Cardiac muscle cell (in vitro differentiated cells and primary cell): ENCODE measurements at regions not wholly inside any gene's neighbourhood (a gene's known extent, or its start where the extent isn't known, plus 50 kb on each side); places are given as distances from the start of the nearest gene placed in this dataset.
A peak's percentile ranks its signal among the peaks of the same experiment; 100 is the strongest.

Source experiments
- DNase-seq, 2 donors: peaks; one replicate each; pipeline versions ENCODE4 v3.0.0 to v3.0.0-alpha.2; 2010 to 2017; ENCODE audit warnings: low read depth in 1 of 2, low spot score in 1 of 2
- H3K27ac ChIP-seq: fragments of 200-600 bp; sonication (generic); 2 replicates; pipeline ENCODE4 v1.5.1; 2016
- H3K27me3 ChIP-seq: fragments of 200-600 bp; sonication (generic); 2 replicates; pipeline ENCODE4 v1.6.0; 2016; ENCODE audit warnings: control low read depth
- H3K36me3 ChIP-seq: fragments of 200-600 bp; sonication (generic); 2 replicates; pipeline ENCODE4 v1.5.1; 2016; ENCODE audit warnings: control low read depth
- H3K4me1 ChIP-seq: fragments of 200-600 bp; sonication (generic); 2 replicates; pipeline ENCODE4 v1.8.1; 2017; ENCODE audit warnings: low read depth, mild to moderate bottlenecking, mixed run types
- H3K4me3 ChIP-seq: fragments of 200-600 bp; sonication (generic); 2 replicates; pipeline ENCODE4 v1.5.1; 2016; ENCODE audit warnings: mild to moderate bottlenecking
- H3K9me3 ChIP-seq: fragments of 200-600 bp; sonication (generic); 2 replicates; pipeline ENCODE4 v1.5.1; 2017; ENCODE audit warnings: low read depth, mild to moderate bottlenecking, control low read depth
- TF ChIP-seq, protein P1 (sequence below): IDR thresholded peaks from 2 replicates; pipeline ENCODE4 v1.5.1; 2012; ENCODE audit warnings: low read depth, mild to moderate bottlenecking, low read length

DNA sequence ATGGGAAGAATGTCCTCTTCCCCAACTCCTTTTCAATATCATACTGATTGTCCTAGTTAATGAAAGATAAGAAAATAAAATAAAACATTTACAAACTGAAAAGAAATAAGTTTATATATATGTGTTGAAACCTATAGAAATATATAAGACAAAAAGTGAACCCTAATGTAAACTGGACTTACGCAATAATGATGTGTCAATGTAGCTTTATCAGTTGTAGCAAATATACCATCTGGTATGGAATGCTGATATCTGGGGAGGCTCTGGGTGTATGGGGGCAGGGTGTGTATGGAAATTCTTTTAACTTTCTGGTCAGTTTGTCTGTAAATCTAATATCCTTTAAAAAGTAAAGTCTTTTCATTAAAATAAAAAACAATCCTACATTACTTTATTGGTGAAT, 603.9 kb downstream of the DMRTA1 start:
- no peaks in the 10 kb centered on the region for H3K36me3 ChIP-seq
- no peak for DNase-seq
- H3K4me1 ChIP-seq: no peaks in the 10 kb centered on the region
- H3K27me3 ChIP-seq: no peaks in the 10 kb centered on the region
- H3K9me3 ChIP-seq: no peaks in the 10 kb centered on the region
- no peak overlapping the region for H3K4me3 ChIP-seq
- TF ChIP-seq, protein P1, sequence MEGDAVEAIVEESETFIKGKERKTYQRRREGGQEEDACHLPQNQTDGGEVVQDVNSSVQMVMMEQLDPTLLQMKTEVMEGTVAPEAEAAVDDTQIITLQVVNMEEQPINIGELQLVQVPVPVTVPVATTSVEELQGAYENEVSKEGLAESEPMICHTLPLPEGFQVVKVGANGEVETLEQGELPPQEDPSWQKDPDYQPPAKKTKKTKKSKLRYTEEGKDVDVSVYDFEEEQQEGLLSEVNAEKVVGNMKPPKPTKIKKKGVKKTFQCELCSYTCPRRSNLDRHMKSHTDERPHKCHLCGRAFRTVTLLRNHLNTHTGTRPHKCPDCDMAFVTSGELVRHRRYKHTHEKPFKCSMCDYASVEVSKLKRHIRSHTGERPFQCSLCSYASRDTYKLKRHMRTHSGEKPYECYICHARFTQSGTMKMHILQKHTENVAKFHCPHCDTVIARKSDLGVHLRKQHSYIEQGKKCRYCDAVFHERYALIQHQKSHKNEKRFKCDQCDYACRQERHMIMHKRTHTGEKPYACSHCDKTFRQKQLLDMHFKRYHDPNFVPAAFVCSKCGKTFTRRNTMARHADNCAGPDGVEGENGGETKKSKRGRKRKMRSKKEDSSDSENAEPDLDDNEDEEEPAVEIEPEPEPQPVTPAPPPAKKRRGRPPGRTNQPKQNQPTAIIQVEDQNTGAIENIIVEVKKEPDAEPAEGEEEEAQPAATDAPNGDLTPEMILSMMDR: no peak
- no peak overlapping the region for H3K27ac ChIP-seq

DNA sequence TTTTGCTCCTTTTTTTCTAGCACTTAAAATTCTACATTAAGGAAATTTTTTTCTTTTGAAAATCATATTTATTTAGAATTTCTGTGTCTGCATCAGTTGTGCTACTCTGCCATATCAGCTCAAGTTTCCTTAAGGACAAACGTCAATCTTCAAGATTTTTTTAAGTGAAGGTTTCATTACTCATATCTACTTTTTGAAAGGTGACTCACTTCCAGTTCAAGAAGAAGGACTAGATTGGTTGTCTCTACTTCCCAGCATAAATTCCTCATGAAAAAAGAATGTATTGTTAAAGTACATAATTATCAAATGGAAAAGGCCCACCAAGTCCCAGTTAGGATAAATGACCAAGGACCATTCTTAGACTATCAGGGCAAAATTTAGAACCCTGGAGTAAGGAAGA, 626.5 kb downstream of the DMRTA1 start:
- H3K27me3 ChIP-seq: no peaks in the 10 kb centered on the region
- no peaks in the 10 kb centered on the region for H3K4me1 ChIP-seq
- DNase-seq: no peak
- H3K36me3 ChIP-seq: no peaks in the 10 kb centered on the region
- H3K27ac ChIP-seq: no peak overlapping the region
- TF ChIP-seq, protein P1: no peak
- H3K4me3 ChIP-seq: no peak overlapping the region
- no peaks in the 10 kb centered on the region for H3K9me3 ChIP-seq

DNA sequence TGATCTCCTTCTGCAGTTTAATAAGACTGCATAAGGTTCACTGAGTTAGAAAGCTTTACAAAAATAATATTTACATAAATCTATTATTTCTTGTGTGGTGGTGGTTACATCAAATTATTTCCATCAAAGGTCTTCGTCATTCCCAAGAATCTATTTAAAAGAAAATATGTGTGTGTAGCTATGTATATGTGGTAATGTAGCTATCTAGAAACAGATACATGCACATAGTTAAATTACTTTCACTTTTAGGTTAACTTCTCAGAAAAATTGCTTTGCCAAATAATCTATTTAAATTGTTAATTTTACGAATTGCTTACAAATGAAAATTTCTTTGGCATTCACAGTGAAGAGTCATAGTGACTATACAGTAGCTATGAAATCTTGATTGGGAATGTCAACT, 633.2 kb downstream of the DMRTA1 start:
- DNase-seq: no peak
- Histone ChIP-seq H3K4me3 (no peak overlapping the region), H3K27me3 (no peaks in the 10 kb centered on the region), H3K4me1 (no peaks in the 10 kb centered on the region), H3K9me3 (no peaks in the 10 kb centered on the region), H3K36me3 (no peaks in the 10 kb centered on the region), H3K27ac (no peak overlapping the region)
- TF ChIP-seq, protein P1: no peak

DNA sequence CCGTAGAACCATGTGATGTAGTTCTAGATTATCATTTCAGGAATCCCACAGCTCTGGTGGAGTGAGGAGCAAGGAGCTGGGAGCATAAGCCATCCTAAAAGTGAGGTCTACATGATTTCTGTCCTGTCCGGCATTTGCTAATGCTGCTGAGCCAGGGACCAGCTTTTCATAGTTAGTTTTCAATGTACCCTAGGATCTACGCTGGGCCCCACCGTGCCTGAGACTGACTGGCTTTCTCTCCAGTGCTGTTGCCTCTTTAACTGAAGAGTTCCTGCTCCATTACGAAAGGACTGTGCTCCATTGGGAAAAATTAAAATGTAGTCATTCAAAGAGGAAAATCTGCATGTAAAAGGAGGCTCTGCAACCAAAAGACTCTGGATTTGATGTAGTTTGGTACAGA, 634.8 kb downstream of the DMRTA1 start:
- Histone ChIP-seq H3K4me1 (no peaks in the 10 kb centered on the region), H3K4me3 (no peak overlapping the region), H3K27ac (no peak overlapping the region), H3K36me3 (no peaks in the 10 kb centered on the region), H3K9me3 (no peaks in the 10 kb centered on the region), H3K27me3 (no peaks in the 10 kb centered on the region)
- TF ChIP-seq, protein P1: no peak
- DNase-seq: no peak

DNA sequence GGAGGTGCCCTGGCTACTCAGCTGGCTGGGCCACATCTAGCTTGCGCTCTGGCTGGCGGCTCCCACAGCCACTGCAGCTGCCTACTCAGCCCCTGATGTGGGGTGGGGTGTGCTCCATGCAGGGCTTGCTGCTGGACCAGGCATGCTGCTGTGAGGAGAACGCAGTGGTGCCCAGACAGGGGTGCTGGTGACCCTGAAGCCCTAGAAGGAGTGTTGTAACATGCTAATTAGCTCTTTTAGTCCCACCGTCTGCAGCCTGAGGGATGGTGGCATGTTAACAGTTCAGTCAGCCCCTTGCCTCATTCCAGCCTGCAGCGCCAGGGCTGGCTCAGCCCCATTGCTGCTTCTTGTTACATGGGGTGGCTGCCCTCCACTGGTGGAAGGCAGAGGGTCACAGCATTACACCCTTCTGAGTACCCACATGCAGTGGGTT, 642.3 kb downstream of the DMRTA1 start:
- Histone ChIP-seq H3K9me3 (no peaks in the 10 kb centered on the region), H3K4me1 (no peaks in the 10 kb centered on the region), H3K27me3 (no peaks in the 10 kb centered on the region), H3K4me3 (no peak overlapping the region), H3K27ac (no peak overlapping the region), H3K36me3 (no peaks in the 10 kb centered on the region)
- TF ChIP-seq, protein P1: no peak
- peak in 1 of 2 donors; percentile 51 for DNase-seq

DNA sequence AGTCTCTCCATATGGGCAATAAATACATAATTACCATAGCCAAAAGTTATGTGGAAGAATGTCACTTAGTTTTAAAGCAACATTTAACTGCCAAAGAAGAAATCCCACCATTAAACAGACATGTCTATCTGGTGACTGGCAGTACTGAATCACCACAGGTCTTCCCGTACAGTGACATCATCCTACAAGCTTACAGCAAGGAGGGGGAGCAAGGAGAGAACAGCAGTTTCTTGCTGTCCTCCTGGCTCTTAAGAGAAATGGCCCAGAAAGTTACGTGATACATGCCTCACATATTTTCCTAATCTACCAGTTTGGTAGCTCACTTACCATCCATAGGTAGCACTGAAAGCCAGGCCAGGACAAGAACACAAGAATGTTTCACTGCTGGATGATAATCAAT, 671.0 kb downstream of the DMRTA1 start:
- Histone ChIP-seq H3K4me3 (no peak overlapping the region), H3K4me1 (no peaks in the 10 kb centered on the region), H3K27ac (no peak overlapping the region), H3K9me3 (no peaks in the 10 kb centered on the region), H3K36me3 (no peaks in the 10 kb centered on the region), H3K27me3 (no peaks in the 10 kb centered on the region)
- peak in 1 of 2 donors; percentile 8 for DNase-seq
- TF ChIP-seq, protein P1: no peak
